WTC11 (cell line): ENCODE measurements at regions not wholly inside any gene's neighbourhood (a gene's known extent, or its start where the extent isn't known, plus 50 kb on each side); places are given as distances from the start of the nearest gene placed in this dataset.

Experiments used
- ATAC-seq: fragments of 200-7000 bp; cut with Tn5 transposase; 2 replicates; pipeline ENCODE4 v1.10.0; 2021; ENCODE audit warnings: mild to moderate bottlenecking, moderate library complexity
- CTCF ChIA-PET: fragments of 300-600 bp; sonication (Branson Sonifier 250); formaldehyde crosslinking; loops from one replicate; lab custom pipeline; 2021; ENCODE audit warnings: antibody characterized with exemption; lab: Charles Lee
- POLR2A ChIA-PET: fragments of 350-600 bp; sonication (Branson Sonifier 250); formaldehyde crosslinking; loops from one replicate; lab custom pipeline; 2021; ENCODE audit warnings: antibody characterized with exemption; lab: Charles Lee
- DNase-seq: peaks from one replicate; pipeline ENCODE4 v3.0.0; 2021; ENCODE audit warnings: low spot score
- H3K27ac Mint-ChIP-seq: 2 replicates; pipeline ENCODE4 v1.8.0; 2021; ENCODE audit warnings: mixed read lengths
- H3K27me3 Mint-ChIP-seq: 2 replicates; pipeline ENCODE4 v1.8.0; 2021; ENCODE audit warnings: low read depth, mild to moderate bottlenecking, moderate library complexity, mixed read lengths
- H3K36me3 Mint-ChIP-seq: 2 replicates; pipeline ENCODE4 v1.8.0; 2021; ENCODE audit warnings: mixed read lengths
- H3K4me1 Mint-ChIP-seq: 2 replicates; pipeline ENCODE4 v1.8.0; 2022; ENCODE audit warnings: mixed read lengths
- H3K4me3 Mint-ChIP-seq: 2 replicates; pipeline ENCODE4 v1.8.0; 2021; ENCODE audit warnings: mild to moderate bottlenecking, moderate library complexity, mixed read lengths
- H3K9me3 Mint-ChIP-seq: 2 replicates; pipeline ENCODE4 v1.8.0; 2021; ENCODE audit warnings: mixed read lengths
- CBFB ChIP-seq: sonication (generic); formaldehyde crosslinking; IDR thresholded peaks from 2 replicates; pipeline ENCODE4 v1.8.1; 2022; ENCODE audit warnings: mild to moderate bottlenecking, low read depth, missing genetic modification reagents
- GTF2I ChIP-seq: fragments of 250-450 bp; sonication (Bioruptor Pico); conservative IDR thresholded peaks from 2 replicates; pipeline ENCODE4 v1.4.0; 2021; ENCODE audit warnings: mild to moderate bottlenecking
- SMAD3 ChIP-seq: sonication (generic); formaldehyde crosslinking; IDR thresholded peaks from 2 replicates; pipeline ENCODE4 v1.8.0; 2022; ENCODE audit warnings: missing genetic modification reagents, mild to moderate bottlenecking, borderline replicate concordance
- ZBTB21 ChIP-seq: sonication (generic); formaldehyde crosslinking; IDR thresholded peaks from 2 replicates; pipeline ENCODE4 v1.8.1; 2023; ENCODE audit warnings: mild to moderate bottlenecking, missing genetic modification reagents, borderline replicate concordance
- TF ChIP-seq, protein P1 (sequence below): fragments of 250-450 bp; sonication (Bioruptor Pico); IDR thresholded peaks from 2 replicates; pipeline ENCODE4 v1.8.0; 2021; ENCODE audit warnings: mild to moderate bottlenecking
- TF ChIP-seq, protein P2 (sequence below): sonication (generic); formaldehyde crosslinking; IDR thresholded peaks from 2 replicates; pipeline ENCODE4 v1.8.0; 2023; ENCODE audit warnings: mild to moderate bottlenecking, missing genetic modification reagents
- TF ChIP-seq, protein P3 (sequence below): sonication (generic); formaldehyde crosslinking; IDR thresholded peaks from 2 replicates; pipeline ENCODE4 v1.8.1; 2023; ENCODE audit warnings: mild to moderate bottlenecking, missing genetic modification reagents, borderline replicate concordance
- TF ChIP-seq, protein P4 (sequence below): fragments of 250-450 bp; sonication (Bioruptor Pico); IDR thresholded peaks from 2 replicates; pipeline ENCODE4 v1.9.0; 2021; ENCODE audit warnings: mild to moderate bottlenecking, borderline replicate concordance
- TF ChIP-seq, protein P5 (sequence below): sonication (generic); formaldehyde crosslinking; IDR thresholded peaks from 2 replicates; pipeline ENCODE4 v1.8.1; 2023; ENCODE audit warnings: mild to moderate bottlenecking, missing genetic modification reagents
- TF ChIP-seq, protein P6 (sequence below): fragments of 250-450 bp; sonication (Bioruptor Pico); IDR thresholded peaks from 2 replicates; pipeline ENCODE4 v1.9.0; 2021; ENCODE audit warnings: moderate library complexity, mild to moderate bottlenecking, inconsistent platforms, borderline replicate concordance

DNA sequence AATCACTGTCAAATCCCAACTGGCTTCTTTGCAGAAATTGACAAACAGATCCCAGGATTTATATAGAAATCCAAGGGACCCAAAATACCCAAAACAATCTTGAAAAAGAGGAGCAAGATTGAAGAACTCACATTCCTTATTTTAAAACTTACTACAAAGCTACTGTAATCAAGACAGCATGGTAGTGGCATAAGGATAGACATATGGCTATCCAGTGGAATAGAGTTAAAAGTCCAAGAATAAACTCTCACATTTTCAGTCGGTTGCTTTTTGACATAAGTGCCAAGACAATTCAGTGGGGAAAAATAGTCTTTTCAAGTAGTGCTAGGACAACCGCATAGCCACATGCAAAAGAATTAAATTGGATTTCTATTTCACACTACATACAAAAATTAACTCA, 81.0 kb upstream of the HOXC13 start (continued):
- TF ChIP-seq ZBTB21 (CRISPR knock-in tag) = no peak
- TF ChIP-seq, protein P1, sequence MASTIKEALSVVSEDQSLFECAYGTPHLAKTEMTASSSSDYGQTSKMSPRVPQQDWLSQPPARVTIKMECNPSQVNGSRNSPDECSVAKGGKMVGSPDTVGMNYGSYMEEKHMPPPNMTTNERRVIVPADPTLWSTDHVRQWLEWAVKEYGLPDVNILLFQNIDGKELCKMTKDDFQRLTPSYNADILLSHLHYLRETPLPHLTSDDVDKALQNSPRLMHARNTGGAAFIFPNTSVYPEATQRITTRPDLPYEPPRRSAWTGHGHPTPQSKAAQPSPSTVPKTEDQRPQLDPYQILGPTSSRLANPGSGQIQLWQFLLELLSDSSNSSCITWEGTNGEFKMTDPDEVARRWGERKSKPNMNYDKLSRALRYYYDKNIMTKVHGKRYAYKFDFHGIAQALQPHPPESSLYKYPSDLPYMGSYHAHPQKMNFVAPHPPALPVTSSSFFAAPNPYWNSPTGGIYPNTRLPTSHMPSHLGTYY (CRISPR knock-in tag) = no peak

DNA sequence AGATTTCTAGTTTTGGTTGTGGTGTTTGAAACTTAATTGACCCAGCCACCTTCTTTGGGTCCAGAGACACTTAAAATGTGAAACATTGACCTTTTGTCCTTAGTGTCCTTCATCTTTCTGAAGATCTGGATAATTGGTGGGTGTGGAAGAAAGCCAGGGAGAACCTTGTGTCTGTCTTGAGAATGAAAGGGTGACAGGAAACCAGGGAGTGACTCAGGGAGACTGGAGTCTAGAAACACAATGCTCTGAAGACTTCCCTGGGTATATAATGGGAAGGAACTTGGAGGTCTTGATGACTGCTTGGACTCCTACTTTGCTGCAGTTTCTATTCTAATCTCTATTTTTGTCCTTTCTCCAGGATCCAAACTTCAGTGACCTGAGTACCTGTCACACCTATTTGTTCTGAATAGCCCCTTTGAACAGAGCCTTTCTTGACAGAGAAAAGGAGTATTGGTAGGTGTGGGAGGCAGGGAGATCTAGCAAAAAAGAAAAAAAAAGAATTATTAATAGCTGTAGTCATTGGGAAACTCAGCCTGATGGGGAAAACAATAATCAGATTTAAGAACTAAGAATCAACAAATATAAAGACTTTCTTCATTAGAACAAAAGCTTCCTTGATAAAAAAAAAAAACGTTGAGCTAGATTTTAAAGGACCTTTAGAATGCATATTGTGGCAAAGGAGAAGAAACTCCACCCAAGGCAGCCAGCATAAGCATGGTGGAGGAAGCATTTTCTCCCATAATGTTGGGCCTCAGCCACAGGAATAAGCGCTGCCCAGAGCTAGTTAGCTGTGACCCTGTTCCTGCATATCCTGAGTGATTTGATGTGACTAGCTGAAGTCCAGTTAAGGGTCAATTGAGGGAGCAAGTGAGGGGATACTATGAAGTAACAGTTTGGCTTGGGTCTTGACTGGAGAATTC, 77.9 kb upstream of the HOXC13 start:
- no peaks in the 10 kb centered on the region for H3K4me1 Mint-ChIP-seq
- H3K27ac Mint-ChIP-seq = no peak overlapping the region
- ChIA-PET POLR2A (interaction anchor here (0.7 kb wide), 1 partner anchor 93 kb away, joined by 3 read pairs; no protein-coding TSS in a partner anchor), CTCF (no interaction called here)
- DNase-seq = no peak
- H3K4me3 Mint-ChIP-seq = no peak overlapping the region
- no peaks in the 10 kb centered on the region for H3K27me3 Mint-ChIP-seq
- H3K36me3 Mint-ChIP-seq = no peaks in the 10 kb centered on the region
- ATAC-seq = no peak
- H3K9me3 Mint-ChIP-seq = no peaks in the 10 kb centered on the region
- TF ChIP-seq SMAD3 (CRISPR knock-in tag) (no peak), CBFB (CRISPR knock-in tag) (no peak), GTF2I (CRISPR knock-in tag) (no peak)
- TF ChIP-seq, protein P2, sequence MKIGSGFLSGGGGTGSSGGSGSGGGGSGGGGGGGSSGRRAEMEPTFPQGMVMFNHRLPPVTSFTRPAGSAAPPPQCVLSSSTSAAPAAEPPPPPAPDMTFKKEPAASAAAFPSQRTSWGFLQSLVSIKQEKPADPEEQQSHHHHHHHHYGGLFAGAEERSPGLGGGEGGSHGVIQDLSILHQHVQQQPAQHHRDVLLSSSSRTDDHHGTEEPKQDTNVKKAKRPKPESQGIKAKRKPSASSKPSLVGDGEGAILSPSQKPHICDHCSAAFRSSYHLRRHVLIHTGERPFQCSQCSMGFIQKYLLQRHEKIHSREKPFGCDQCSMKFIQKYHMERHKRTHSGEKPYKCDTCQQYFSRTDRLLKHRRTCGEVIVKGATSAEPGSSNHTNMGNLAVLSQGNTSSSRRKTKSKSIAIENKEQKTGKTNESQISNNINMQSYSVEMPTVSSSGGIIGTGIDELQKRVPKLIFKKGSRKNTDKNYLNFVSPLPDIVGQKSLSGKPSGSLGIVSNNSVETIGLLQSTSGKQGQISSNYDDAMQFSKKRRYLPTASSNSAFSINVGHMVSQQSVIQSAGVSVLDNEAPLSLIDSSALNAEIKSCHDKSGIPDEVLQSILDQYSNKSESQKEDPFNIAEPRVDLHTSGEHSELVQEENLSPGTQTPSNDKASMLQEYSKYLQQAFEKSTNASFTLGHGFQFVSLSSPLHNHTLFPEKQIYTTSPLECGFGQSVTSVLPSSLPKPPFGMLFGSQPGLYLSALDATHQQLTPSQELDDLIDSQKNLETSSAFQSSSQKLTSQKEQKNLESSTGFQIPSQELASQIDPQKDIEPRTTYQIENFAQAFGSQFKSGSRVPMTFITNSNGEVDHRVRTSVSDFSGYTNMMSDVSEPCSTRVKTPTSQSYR (CRISPR knock-in tag) = no peak
- TF ChIP-seq, protein P3, sequence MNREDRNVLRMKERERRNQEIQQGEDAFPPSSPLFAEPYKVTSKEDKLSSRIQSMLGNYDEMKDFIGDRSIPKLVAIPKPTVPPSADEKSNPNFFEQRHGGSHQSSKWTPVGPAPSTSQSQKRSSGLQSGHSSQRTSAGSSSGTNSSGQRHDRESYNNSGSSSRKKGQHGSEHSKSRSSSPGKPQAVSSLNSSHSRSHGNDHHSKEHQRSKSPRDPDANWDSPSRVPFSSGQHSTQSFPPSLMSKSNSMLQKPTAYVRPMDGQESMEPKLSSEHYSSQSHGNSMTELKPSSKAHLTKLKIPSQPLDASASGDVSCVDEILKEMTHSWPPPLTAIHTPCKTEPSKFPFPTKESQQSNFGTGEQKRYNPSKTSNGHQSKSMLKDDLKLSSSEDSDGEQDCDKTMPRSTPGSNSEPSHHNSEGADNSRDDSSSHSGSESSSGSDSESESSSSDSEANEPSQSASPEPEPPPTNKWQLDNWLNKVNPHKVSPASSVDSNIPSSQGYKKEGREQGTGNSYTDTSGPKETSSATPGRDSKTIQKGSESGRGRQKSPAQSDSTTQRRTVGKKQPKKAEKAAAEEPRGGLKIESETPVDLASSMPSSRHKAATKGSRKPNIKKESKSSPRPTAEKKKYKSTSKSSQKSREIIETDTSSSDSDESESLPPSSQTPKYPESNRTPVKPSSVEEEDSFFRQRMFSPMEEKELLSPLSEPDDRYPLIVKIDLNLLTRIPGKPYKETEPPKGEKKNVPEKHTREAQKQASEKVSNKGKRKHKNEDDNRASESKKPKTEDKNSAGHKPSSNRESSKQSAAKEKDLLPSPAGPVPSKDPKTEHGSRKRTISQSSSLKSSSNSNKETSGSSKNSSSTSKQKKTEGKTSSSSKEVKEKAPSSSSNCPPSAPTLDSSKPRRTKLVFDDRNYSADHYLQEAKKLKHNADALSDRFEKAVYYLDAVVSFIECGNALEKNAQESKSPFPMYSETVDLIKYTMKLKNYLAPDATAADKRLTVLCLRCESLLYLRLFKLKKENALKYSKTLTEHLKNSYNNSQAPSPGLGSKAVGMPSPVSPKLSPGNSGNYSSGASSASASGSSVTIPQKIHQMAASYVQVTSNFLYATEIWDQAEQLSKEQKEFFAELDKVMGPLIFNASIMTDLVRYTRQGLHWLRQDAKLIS (CRISPR knock-in tag) = no peak
- TF ChIP-seq, protein P4, sequence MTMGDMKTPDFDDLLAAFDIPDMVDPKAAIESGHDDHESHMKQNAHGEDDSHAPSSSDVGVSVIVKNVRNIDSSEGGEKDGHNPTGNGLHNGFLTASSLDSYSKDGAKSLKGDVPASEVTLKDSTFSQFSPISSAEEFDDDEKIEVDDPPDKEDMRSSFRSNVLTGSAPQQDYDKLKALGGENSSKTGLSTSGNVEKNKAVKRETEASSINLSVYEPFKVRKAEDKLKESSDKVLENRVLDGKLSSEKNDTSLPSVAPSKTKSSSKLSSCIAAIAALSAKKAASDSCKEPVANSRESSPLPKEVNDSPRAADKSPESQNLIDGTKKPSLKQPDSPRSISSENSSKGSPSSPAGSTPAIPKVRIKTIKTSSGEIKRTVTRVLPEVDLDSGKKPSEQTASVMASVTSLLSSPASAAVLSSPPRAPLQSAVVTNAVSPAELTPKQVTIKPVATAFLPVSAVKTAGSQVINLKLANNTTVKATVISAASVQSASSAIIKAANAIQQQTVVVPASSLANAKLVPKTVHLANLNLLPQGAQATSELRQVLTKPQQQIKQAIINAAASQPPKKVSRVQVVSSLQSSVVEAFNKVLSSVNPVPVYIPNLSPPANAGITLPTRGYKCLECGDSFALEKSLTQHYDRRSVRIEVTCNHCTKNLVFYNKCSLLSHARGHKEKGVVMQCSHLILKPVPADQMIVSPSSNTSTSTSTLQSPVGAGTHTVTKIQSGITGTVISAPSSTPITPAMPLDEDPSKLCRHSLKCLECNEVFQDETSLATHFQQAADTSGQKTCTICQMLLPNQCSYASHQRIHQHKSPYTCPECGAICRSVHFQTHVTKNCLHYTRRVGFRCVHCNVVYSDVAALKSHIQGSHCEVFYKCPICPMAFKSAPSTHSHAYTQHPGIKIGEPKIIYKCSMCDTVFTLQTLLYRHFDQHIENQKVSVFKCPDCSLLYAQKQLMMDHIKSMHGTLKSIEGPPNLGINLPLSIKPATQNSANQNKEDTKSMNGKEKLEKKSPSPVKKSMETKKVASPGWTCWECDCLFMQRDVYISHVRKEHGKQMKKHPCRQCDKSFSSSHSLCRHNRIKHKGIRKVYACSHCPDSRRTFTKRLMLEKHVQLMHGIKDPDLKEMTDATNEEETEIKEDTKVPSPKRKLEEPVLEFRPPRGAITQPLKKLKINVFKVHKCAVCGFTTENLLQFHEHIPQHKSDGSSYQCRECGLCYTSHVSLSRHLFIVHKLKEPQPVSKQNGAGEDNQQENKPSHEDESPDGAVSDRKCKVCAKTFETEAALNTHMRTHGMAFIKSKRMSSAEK (CRISPR knock-in tag) = no peak
- TF ChIP-seq, protein P5, sequence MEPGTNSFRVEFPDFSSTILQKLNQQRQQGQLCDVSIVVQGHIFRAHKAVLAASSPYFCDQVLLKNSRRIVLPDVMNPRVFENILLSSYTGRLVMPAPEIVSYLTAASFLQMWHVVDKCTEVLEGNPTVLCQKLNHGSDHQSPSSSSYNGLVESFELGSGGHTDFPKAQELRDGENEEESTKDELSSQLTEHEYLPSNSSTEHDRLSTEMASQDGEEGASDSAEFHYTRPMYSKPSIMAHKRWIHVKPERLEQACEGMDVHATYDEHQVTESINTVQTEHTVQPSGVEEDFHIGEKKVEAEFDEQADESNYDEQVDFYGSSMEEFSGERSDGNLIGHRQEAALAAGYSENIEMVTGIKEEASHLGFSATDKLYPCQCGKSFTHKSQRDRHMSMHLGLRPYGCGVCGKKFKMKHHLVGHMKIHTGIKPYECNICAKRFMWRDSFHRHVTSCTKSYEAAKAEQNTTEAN = no peak
- TF ChIP-seq, protein P6, sequence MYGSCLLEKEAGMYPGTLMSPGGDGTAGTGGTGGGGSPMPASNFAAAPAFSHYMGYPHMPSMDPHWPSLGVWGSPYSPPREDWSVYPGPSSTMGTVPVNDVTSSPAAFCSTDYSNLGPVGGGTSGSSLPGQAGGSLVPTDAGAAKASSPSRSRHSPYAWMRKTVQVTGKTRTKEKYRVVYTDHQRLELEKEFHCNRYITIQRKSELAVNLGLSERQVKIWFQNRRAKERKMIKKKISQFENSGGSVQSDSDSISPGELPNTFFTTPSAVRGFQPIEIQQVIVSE (CRISPR knock-in tag) = no peak
